ENCODE measurements at regions not wholly inside any gene's neighbourhood (a gene's known extent, or its start where the extent isn't known, plus 50 kb on each side); places are given as distances from the start of the nearest gene placed in this dataset.

- TF ChIP-seq CTCF (IDR thresholded peaks at IDR 0.05): no peak
Measured at GRCh38 chr6:14992382-14992781, 253.5 kb upstream of the JARID2 start.

GRCh38 chr6:14995208-14995607 lies 250.7 kb upstream of the JARID2 start:
- no peak for TF ChIP-seq CTCF (IDR thresholded peaks at IDR 0.05)

- no peak for TF ChIP-seq CTCF (IDR thresholded peaks at IDR 0.05)
Measured at GRCh38 chr6:14995966-14996602, 249.8 kb upstream of the JARID2 start.

- TF ChIP-seq CTCF (IDR thresholded peaks at IDR 0.05): no peak
Measured at GRCh38 chr6:14996892-14997291, 249.0 kb upstream of the JARID2 start.

GRCh38 chr6:14997507-14997906 lies 248.4 kb upstream of the JARID2 start:
- TF ChIP-seq CTCF (IDR thresholded peaks at IDR 0.05): no peak

GRCh38 chr6:14999106-14999505 lies 246.8 kb upstream of the JARID2 start:
- TF ChIP-seq CTCF (IDR thresholded peaks at IDR 0.05): no peak

- TF ChIP-seq CTCF (IDR thresholded peaks at IDR 0.05): no peak
Measured at GRCh38 chr6:15001326-15001910, 244.5 kb upstream of the JARID2 start.

GRCh38 chr6:15008269-15008668 lies 237.6 kb upstream of the JARID2 start:
- TF ChIP-seq CTCF (IDR thresholded peaks at IDR 0.05): no peak
